PFSK-1 (cell line): ENCODE measurements at regions not wholly inside any gene's neighbourhood (a gene's known extent, or its start where the extent isn't known, plus 50 kb on each side); places are given as distances from the start of the nearest gene placed in this dataset.

Source experiments
- FOXP2 ChIP-seq: optimal IDR thresholded peaks from 2 replicates; pipeline ENCODE3; 2011; ENCODE audit warnings: borderline replicate concordance, control low read depth, inconsistent platforms; ENCODE audit not compliant: insufficient read depth; ENCODE audit errors: extremely low read length, extremely low read depth
- POLR2AphosphoS5 ChIP-seq: IDR thresholded peaks from 2 replicates; pipeline ENCODE4 v1.6.1; 2012; ENCODE audit warnings: low read depth, mild to moderate bottlenecking, control low read depth, low read length, moderate library complexity
- SIN3A ChIP-seq: IDR thresholded peaks from 2 replicates; pipeline ENCODE4 v1.6.1; 2012; ENCODE audit warnings: mild to moderate bottlenecking, low read length, moderate library complexity, borderline replicate concordance; ENCODE audit not compliant: insufficient read depth
- TAF1 ChIP-seq: IDR thresholded peaks from 2 replicates; pipeline ENCODE4 v1.6.1; 2012; ENCODE audit warnings: low read length, control low read depth, borderline replicate concordance; ENCODE audit not compliant: insufficient read depth
- TF ChIP-seq, protein P1 (sequence below), 2 experiments: IDR thresholded peaks; 2 replicates each; pipeline versions ENCODE4 v1.6.1 to v1.8.0; 2011 to 2012; ENCODE audit warnings: low read depth in 2 of 2, low read length in 2 of 2, control low read depth in 1 of 2, inconsistent platforms in 1 of 2, mild to moderate bottlenecking in 1 of 2, moderate library complexity in 1 of 2; ENCODE audit not compliant: insufficient read depth in 1 of 2

DNA sequence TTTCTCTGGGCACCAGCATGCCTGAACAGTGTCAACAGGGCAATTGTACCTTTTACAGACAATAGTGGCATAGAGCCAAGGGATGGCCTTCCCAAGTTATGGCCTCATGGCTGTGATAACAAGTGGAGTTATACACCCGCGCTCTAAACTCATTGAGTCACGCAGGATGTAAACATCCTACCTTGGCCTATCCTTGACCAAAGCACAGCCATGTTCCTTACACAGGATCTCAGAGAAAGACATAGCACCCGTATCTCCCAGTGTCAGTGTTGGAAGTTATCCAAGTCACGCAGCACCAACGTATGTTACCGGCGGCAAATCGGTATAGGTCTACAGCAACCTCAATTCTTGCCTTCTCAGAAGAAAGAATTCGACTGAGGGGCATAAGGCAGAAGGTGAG, 1654.9 kb upstream of the LRRTM3 start:
- TF ChIP-seq, protein P1, sequence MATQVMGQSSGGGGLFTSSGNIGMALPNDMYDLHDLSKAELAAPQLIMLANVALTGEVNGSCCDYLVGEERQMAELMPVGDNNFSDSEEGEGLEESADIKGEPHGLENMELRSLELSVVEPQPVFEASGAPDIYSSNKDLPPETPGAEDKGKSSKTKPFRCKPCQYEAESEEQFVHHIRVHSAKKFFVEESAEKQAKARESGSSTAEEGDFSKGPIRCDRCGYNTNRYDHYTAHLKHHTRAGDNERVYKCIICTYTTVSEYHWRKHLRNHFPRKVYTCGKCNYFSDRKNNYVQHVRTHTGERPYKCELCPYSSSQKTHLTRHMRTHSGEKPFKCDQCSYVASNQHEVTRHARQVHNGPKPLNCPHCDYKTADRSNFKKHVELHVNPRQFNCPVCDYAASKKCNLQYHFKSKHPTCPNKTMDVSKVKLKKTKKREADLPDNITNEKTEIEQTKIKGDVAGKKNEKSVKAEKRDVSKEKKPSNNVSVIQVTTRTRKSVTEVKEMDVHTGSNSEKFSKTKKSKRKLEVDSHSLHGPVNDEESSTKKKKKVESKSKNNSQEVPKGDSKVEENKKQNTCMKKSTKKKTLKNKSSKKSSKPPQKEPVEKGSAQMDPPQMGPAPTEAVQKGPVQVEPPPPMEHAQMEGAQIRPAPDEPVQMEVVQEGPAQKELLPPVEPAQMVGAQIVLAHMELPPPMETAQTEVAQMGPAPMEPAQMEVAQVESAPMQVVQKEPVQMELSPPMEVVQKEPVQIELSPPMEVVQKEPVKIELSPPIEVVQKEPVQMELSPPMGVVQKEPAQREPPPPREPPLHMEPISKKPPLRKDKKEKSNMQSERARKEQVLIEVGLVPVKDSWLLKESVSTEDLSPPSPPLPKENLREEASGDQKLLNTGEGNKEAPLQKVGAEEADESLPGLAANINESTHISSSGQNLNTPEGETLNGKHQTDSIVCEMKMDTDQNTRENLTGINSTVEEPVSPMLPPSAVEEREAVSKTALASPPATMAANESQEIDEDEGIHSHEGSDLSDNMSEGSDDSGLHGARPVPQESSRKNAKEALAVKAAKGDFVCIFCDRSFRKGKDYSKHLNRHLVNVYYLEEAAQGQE (IDR thresholded peaks at IDR 0.05; ENCODE audit: insufficient read depth in 1 of 2, low read depth in 2 of 2, low read length in 2 of 2): no peak
- no peak for TF ChIP-seq POLR2AphosphoS5
- TF ChIP-seq FOXP2: no peak
- TF ChIP-seq SIN3A: no peak
- no peak for TF ChIP-seq TAF1

DNA sequence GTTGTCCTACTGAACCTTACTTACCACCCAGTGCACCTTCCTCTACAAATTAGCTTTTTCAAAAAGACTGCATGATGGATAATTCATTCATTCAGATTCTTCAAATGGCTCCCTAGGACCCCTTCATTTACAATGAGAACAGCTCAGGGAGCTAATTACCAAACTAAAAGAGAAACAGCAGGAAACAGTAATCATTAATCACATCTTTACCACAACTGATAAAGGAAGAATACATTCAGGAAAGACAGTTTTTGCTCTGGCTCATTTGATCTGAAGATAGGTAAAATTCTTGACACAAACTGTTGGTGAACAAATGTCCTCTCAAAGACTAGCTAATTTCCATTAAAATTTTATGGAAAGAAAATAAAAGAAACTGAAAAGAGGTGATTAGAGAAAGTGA, 1652.7 kb upstream of the LRRTM3 start:
- TF ChIP-seq SIN3A (no peak), TAF1 (no peak), POLR2AphosphoS5 (no peak)

DNA sequence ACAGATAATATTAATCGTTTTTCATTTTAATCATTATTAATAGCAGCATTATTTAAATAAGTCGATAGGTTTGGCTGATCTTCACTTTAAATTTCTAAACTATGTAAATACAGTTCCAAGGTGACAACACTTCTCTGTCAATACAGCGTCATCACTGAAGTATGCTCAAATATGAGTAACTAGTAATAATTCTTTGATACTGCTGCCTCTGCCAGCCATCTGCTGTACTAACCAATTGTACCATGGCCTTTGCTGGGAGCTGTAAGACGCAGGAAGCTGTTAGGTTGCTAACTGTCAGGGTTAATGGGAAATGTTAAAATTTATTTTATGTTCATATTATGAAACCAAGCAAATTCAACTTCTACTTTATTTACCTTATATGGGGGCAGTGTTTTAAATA, 1650.5 kb upstream of the LRRTM3 start:
- TF ChIP-seq TAF1: no peak
- no peak for TF ChIP-seq POLR2AphosphoS5
- TF ChIP-seq SIN3A: no peak
- TF ChIP-seq, protein P1 (IDR thresholded peaks at IDR 0.05; ENCODE audit: insufficient read depth in 1 of 2, low read depth in 2 of 2, low read length in 2 of 2): no peak
- no peak for TF ChIP-seq FOXP2

DNA sequence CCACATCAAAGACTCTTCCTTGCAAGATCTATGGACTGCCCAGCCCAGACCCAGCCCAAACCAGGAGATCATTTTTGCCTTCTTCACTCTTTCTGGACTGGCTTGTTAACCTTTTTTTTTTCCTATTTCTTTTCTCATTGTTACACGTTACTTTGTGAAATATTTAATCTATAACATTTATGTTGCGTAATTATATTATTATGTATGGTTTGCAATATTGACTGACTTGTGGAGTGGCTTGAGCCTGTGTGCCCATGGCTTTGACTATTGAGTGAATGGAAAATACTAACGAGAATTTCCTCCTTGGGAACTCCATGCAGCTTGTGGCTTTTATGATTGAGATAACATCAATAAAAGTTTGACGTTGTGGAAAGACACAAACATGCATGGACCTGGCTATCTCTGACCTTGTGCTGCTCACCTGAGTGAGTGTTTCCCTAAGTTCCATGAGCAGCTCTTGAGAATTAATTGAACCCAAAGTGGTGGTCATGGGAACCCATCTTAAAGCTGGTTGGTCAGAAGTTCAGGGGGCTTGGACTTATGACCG, 1641.3 kb upstream of the LRRTM3 start:
- TF ChIP-seq SIN3A (no peak), POLR2AphosphoS5 (no peak), TAF1 (no peak), FOXP2 (no peak)
- TF ChIP-seq, protein P1 (IDR thresholded peaks at IDR 0.05; ENCODE audit: insufficient read depth in 1 of 2, low read depth in 2 of 2, low read length in 2 of 2): no peak

DNA sequence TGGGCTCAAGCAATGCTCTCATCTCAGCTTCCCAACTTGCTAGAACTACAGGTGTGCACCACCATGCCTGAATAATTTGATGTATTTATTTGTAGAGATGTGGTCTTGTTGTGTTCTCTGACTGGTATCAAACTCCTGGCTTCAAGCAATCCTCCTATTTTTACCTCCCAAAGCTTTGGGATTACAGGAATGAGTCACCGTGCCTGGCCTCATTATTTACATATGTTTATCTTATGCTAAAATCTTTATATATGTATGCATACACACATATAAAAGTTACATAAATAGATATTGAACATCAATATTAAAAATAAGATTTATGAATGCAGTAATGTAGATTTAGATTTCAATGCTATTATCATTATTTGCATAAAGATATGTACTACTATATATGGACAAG, 1634.5 kb upstream of the LRRTM3 start:
- TF ChIP-seq TAF1 (no peak), FOXP2 (no peak), POLR2AphosphoS5 (no peak), SIN3A (no peak)
- TF ChIP-seq, protein P1 (IDR thresholded peaks at IDR 0.05; ENCODE audit: insufficient read depth in 1 of 2, low read depth in 2 of 2, low read length in 2 of 2): no peak

DNA sequence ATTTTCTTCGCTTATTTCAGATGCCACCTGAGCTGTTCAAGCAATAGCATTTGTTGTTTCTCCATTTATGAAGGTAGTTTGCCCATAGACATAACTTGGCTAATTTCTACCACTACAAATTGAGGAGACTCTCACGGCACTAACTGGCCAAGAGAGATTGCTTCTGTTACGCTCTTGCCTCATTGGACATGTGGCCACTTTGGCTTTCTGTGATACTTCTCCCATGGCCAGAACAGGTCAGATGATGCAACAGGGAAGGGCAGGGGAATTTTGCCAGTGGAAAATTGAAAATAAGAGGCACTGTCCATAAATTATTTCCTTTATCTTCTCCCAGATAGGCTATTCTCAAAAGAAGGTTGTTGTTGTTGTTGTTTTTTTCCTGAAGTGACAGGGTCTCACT, 1633.3 kb upstream of the LRRTM3 start:
- TF ChIP-seq SIN3A: no peak
- no peak for TF ChIP-seq TAF1
- TF ChIP-seq POLR2AphosphoS5: no peak
- no peak for TF ChIP-seq FOXP2
